WTC11 (cell line): ENCODE measurements at regions not wholly inside any gene's neighbourhood (a gene's known extent, or its start where the extent isn't known, plus 50 kb on each side); places are given as distances from the start of the nearest gene placed in this dataset.

Experiments used
- GRHL2 ChIP-seq: fragments of 250-450 bp; sonication (Bioruptor Pico); IDR thresholded peaks from 2 replicates; pipeline ENCODE4 v1.8.0; 2022; ENCODE audit warnings: mild to moderate bottlenecking, moderate library complexity; ENCODE audit not compliant: insufficient replicate concordance, severe bottlenecking
- NFATC4 ChIP-seq: fragments of 250-450 bp; sonication (Bioruptor Pico); IDR thresholded peaks from 2 replicates; pipeline ENCODE4 v1.9.0; 2021; ENCODE audit warnings: mild to moderate bottlenecking
- TF ChIP-seq, protein P1 (sequence below): fragments of 250-450 bp; sonication (Bioruptor Pico); IDR thresholded peaks from 2 replicates; pipeline ENCODE4 v1.9.0; 2021; ENCODE audit warnings: mild to moderate bottlenecking
- TF ChIP-seq, protein P2 (sequence below): fragments of 200-600 bp; IDR thresholded peaks from 2 replicates; pipeline ENCODE4 v1.8.0; 2022; ENCODE audit warnings: antibody characterized with exemption
- TF ChIP-seq, protein P3 (sequence below): sonication (generic); formaldehyde crosslinking; IDR thresholded peaks from 2 replicates; pipeline ENCODE4 v1.8.1; 2023; ENCODE audit warnings: mild to moderate bottlenecking, missing genetic modification reagents, moderate library complexity
- TF ChIP-seq, protein P4 (sequence below): fragments of 250-450 bp; sonication (Bioruptor Pico); IDR thresholded peaks from 2 replicates; pipeline ENCODE4 v1.9.0; 2021; ENCODE audit warnings: moderate library complexity, mild to moderate bottlenecking, inconsistent platforms, borderline replicate concordance

DNA sequence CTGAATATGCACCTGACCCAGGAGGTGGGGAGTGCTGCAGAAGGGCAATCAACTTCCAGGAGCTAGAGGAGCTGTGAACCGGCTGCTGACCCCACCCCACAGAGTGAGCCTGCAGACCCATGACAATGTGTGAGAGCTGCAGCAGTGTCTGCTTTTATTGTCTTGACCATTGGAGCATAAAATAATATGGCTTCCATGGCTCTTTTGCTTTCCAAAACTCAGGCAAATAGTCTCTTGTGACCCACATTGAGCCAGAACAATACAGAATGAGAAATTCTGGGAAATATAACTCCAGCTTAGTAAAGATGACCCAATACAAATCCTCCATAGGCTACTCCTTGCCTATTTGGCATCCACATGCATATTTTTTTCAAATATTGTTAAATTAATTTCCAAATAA lies 309.6 kb downstream of the PYDC2 start:
- TF ChIP-seq, protein P1, sequence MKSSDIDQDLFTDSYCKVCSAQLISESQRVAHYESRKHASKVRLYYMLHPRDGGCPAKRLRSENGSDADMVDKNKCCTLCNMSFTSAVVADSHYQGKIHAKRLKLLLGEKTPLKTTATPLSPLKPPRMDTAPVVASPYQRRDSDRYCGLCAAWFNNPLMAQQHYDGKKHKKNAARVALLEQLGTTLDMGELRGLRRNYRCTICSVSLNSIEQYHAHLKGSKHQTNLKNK (CRISPR knock-in tag), result no peak
- no peak for TF ChIP-seq NFATC4
- TF ChIP-seq, protein P2, sequence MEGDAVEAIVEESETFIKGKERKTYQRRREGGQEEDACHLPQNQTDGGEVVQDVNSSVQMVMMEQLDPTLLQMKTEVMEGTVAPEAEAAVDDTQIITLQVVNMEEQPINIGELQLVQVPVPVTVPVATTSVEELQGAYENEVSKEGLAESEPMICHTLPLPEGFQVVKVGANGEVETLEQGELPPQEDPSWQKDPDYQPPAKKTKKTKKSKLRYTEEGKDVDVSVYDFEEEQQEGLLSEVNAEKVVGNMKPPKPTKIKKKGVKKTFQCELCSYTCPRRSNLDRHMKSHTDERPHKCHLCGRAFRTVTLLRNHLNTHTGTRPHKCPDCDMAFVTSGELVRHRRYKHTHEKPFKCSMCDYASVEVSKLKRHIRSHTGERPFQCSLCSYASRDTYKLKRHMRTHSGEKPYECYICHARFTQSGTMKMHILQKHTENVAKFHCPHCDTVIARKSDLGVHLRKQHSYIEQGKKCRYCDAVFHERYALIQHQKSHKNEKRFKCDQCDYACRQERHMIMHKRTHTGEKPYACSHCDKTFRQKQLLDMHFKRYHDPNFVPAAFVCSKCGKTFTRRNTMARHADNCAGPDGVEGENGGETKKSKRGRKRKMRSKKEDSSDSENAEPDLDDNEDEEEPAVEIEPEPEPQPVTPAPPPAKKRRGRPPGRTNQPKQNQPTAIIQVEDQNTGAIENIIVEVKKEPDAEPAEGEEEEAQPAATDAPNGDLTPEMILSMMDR, result no peak
- TF ChIP-seq, protein P3, sequence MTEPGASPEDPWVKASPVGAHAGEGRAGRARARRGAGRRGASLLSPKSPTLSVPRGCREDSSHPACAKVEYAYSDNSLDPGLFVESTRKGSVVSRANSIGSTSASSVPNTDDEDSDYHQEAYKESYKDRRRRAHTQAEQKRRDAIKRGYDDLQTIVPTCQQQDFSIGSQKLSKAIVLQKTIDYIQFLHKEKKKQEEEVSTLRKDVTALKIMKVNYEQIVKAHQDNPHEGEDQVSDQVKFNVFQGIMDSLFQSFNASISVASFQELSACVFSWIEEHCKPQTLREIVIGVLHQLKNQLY, result no peak
- TF ChIP-seq, protein P4, sequence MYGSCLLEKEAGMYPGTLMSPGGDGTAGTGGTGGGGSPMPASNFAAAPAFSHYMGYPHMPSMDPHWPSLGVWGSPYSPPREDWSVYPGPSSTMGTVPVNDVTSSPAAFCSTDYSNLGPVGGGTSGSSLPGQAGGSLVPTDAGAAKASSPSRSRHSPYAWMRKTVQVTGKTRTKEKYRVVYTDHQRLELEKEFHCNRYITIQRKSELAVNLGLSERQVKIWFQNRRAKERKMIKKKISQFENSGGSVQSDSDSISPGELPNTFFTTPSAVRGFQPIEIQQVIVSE, result no peak
- TF ChIP-seq GRHL2, result no peak
